ENCODE measurements at regions not wholly inside any gene's neighbourhood (a gene's known extent, or its start where the extent isn't known, plus 50 kb on each side); places are given as distances from the start of the nearest gene placed in this dataset.
A peak's percentile ranks its signal among the peaks of the same experiment; 100 is the strongest.

DNA sequence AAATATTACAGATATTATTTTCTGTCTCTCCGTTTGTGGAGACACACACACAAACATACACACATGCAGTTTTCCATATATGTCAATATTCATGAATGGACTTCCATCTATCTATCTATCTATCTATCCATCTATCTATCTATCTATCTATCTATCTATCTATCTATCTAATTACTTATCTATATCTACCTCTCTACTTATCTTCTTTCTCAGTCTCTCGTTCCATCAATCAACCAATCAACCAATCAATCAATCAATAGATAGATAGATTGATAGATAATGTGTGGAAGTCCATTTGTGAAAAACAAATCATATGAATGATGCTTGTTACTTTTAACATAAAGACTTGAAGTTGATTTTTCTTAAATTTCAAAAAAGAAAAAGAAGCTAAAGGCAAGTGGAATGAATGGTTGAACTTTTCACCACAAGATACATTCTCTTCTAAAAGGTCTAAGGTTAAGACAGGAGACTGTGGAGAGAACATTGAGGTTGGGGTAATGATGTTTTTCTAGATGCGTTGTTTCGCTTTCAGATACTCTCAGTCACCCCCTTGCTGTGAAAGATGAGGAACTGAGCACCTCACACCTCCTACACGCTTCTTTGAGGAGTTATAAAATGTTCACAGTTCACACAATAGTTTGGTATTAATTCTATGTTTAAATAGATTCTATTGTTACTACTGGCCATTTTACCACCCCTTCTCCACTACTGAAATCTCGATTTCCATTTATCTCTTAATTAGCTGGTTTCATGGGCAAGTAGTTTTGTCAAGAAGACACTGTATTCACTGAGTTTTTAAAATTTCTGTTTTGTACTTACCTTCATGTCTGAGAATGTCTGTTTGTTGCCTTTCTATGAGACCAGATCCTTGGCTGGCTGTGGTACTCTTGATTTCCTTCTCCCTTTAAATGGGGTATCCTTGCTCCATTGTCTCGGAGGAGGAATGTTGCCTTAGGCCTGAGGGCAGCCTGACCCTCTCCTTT, 114.1 kb downstream of the EMX2 start:
- H3K4me3 ChIP-seq (ENCODE audit: extremely low read depth, insufficient read depth, low read length, poor library complexity, severe bottlenecking), result no peak overlapping the region
- H3K9me3 ChIP-seq (ENCODE audit: control insufficient read depth, low read length), result no peaks in the 10 kb centered on the region
- H3K4me1 ChIP-seq (ENCODE audit: control insufficient read depth, insufficient read depth, low read length, poor library complexity, severe bottlenecking), result peaks cover 7% of the 10 kb centered on the region
- 80 to 89% methylated on average over 1 of the region's 7 CpGs for WGBS, 2 experiments (ENCODE audit: insufficient coverage in 2 of 2)
- H3K36me3 ChIP-seq (ENCODE audit: control insufficient read depth, insufficient read depth, low read length), result no peaks in the 10 kb centered on the region
- no peak overlapping the region for H3K27ac ChIP-seq (ENCODE audit: low read depth, low read length, severe bottlenecking)

DNA sequence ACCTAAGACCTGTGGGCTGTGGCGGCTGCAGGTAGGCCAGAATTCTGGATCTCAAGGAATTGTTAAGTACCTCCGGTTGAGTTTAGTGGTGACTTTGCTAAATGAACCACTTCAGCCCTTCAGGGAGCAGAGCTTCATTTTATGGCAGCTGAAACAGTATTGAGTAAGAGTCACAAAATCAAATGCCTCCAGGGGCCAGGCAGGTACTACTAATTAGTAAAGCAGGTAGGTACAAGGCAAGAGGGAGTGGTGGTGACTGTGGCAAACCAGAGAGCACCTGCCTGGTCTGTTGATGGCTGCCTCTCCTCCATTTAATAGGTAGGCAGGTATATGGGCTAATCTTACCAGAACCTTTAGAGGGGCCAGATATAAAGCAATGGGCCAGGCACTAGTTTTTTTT, 118.8 kb downstream of the EMX2 start:
- Histone ChIP-seq H3K36me3 (ENCODE audit: control insufficient read depth, insufficient read depth, low read length) (no peaks in the 10 kb centered on the region), H3K27ac (ENCODE audit: low read depth, low read length, severe bottlenecking) (no peak overlapping the region), H3K4me1 (ENCODE audit: control insufficient read depth, insufficient read depth, low read length, poor library complexity, severe bottlenecking) (peaks cover 5% of the 10 kb centered on the region), H3K9me3 (ENCODE audit: control insufficient read depth, low read length) (no peaks in the 10 kb centered on the region), H3K4me3 (ENCODE audit: extremely low read depth, insufficient read depth, low read length, poor library complexity, severe bottlenecking) (no peak overlapping the region)
- 87 to 90% methylated on average over 1 to 2 of the region's 2 CpGs for WGBS, 2 experiments (ENCODE audit: insufficient coverage in 2 of 2)

DNA sequence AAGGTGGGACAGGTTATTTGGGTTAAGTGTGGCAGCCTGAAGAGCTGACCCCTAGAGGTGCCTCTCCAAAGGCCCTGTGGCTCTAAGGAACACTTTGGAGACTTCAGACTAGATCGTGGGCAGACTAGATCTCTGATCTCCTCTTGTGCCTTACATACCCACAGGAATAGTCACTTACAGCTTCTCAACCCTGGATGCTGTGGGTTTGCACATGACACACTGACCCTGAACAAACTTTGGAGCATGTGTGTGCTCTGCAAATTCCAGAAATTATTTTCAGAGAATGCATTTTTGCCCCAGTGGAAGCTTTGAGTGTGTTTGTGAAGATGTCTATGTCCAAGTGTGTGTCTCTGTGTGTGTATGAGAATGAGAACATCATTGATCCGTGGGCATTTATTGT, 119.6 kb downstream of the EMX2 start:
- H3K9me3 ChIP-seq (ENCODE audit: control insufficient read depth, low read length), result no peaks in the 10 kb centered on the region
- no peak overlapping the region for H3K4me3 ChIP-seq (ENCODE audit: extremely low read depth, insufficient read depth, low read length, poor library complexity, severe bottlenecking)
- peaks cover 5% of the 10 kb centered on the region for H3K4me1 ChIP-seq (ENCODE audit: control insufficient read depth, insufficient read depth, low read length, poor library complexity, severe bottlenecking)
- no peak overlapping the region for H3K27ac ChIP-seq (ENCODE audit: low read depth, low read length, severe bottlenecking)
- no peaks in the 10 kb centered on the region for H3K36me3 ChIP-seq (ENCODE audit: control insufficient read depth, insufficient read depth, low read length)
- 71 to 86% methylated on average over 2 of the region's 2 CpGs for WGBS, 2 experiments (ENCODE audit: insufficient coverage in 2 of 2)

DNA sequence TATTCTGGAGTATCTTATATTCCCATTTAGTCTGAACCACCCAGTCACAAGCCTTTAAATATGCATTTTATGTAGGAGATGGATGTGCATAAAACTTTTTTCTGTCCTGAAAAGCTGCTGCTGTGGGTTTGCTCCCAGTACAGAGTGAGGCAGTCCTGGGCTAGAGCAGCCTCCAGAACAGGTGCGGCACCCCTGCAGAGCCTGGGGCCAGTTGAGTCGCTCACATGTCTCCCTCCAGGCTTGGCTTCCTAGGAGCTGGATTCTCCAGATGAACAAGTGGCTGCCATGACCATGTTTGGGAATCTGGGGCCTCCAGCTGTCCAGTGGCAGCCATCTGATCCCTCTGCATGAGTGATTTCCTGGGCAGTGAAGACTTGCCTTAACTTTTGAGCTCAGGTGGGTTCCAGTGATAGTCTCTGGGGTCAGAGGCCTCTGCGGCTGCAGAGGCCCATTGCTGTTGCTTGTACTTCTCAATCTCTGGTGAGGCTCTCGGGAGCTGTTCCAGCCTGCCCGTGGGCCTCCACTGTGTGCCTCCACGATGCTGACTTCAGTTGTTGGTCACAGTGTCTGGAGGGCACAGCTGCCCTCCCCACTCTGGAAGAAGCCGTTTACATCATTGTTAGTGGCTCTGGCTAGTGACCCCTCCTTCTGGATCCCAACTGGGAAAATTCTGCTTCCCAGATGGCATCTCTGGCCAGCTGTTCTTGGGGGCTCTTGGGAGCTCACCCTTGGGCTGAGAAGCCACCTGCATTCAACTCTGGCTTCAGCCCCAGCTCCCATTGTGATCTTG, 120.4 kb downstream of the EMX2 start:
- no peaks in the 10 kb centered on the region for H3K9me3 ChIP-seq (ENCODE audit: control insufficient read depth, low read length)
- H3K4me1 ChIP-seq (ENCODE audit: control insufficient read depth, insufficient read depth, low read length, poor library complexity, severe bottlenecking), result peaks cover 5% of the 10 kb centered on the region
- H3K36me3 ChIP-seq (ENCODE audit: control insufficient read depth, insufficient read depth, low read length), result no peaks in the 10 kb centered on the region
- 87 to 96% methylated on average over 7 of the region's 7 CpGs for WGBS, 2 experiments (ENCODE audit: insufficient coverage in 2 of 2)
- H3K27ac ChIP-seq (ENCODE audit: low read depth, low read length, severe bottlenecking), result peak overlapping the region; percentile 37
- no peak overlapping the region for H3K4me3 ChIP-seq (ENCODE audit: extremely low read depth, insufficient read depth, low read length, poor library complexity, severe bottlenecking)

DNA sequence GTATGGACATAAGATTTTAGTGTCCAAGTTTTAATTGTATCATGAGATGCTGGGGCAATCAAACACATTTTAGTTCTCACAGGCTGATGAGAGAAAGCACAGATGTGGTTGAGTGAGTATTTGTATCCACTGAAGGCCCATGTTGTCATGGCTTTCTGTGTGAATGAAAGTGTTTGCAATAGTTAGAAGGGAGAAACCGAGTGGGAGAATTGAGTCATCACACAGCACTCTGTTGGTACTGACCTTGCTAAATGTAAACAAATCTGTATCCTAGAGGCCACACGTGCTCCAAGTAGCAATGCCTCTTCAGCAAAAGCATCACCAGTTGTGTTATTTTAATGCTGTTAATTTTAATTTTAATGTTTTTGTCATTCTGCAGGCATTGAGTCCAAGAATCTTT, 121.2 kb downstream of the EMX2 start:
- no peak overlapping the region for H3K4me3 ChIP-seq (ENCODE audit: extremely low read depth, insufficient read depth, low read length, poor library complexity, severe bottlenecking)
- H3K4me1 ChIP-seq (ENCODE audit: control insufficient read depth, insufficient read depth, low read length, poor library complexity, severe bottlenecking), result peaks cover 5% of the 10 kb centered on the region
- no peaks in the 10 kb centered on the region for H3K9me3 ChIP-seq (ENCODE audit: control insufficient read depth, low read length)
- H3K36me3 ChIP-seq (ENCODE audit: control insufficient read depth, insufficient read depth, low read length), result no peaks in the 10 kb centered on the region
- 25% methylated on average over 1 of the region's 2 CpGs; no CpG with 5 or more reads in 1 of the 2 experiments for WGBS, 2 experiments (ENCODE audit: insufficient coverage in 2 of 2)
- H3K27ac ChIP-seq (ENCODE audit: low read depth, low read length, severe bottlenecking), result peak overlapping the region; percentile 37

DNA sequence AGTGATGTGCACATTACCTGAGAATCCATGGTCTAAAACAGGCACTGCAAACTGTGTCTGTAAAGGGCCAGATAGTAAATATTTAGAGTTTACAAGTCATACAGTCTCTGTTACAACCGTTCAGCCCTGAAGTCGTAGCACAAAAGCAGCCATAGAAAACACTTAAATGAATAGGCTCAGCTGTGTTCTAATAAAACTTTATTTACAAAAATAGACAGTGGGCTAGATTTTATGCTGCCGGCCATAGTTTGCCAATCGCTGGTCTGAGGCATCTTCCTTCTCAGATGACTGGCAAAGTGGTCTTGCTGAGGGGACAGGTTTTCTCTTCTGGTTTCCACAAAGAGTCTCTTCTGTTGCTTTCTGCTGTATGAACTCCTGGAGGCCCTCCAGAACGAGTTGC, 121.7 kb downstream of the EMX2 start:
- H3K27ac ChIP-seq (ENCODE audit: low read depth, low read length, severe bottlenecking), result no peak overlapping the region
- 56 to 90% methylated on average over 2 to 5 of the region's 5 CpGs for WGBS, 2 experiments (ENCODE audit: insufficient coverage in 2 of 2)
- H3K4me3 ChIP-seq (ENCODE audit: extremely low read depth, insufficient read depth, low read length, poor library complexity, severe bottlenecking), result no peak overlapping the region
- no peaks in the 10 kb centered on the region for H3K9me3 ChIP-seq (ENCODE audit: control insufficient read depth, low read length)
- peaks cover 5% of the 10 kb centered on the region for H3K4me1 ChIP-seq (ENCODE audit: control insufficient read depth, insufficient read depth, low read length, poor library complexity, severe bottlenecking)
- no peaks in the 10 kb centered on the region for H3K36me3 ChIP-seq (ENCODE audit: control insufficient read depth, insufficient read depth, low read length)

DNA sequence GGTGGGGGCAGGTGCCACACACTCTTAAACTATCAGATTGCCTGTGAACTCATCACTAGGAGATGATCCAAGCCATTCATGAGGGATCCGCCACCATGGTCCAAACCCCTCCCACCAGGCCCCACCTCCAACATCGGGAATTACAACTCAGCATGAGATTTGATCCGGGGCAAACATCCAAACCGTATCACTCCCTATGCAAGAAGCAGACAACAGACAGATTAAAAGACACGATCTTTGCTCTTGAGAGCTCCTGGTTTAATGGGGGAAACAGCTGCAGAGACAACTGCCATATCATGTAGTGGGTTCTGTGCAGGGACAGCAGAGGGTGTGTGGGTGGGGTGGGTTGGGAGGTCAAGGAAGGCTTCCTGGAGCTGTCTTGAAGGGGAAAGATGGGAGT, 123.6 kb downstream of the EMX2 start:
- no peak overlapping the region for H3K27ac ChIP-seq (ENCODE audit: low read depth, low read length, severe bottlenecking)
- H3K4me1 ChIP-seq (ENCODE audit: control insufficient read depth, insufficient read depth, low read length, poor library complexity, severe bottlenecking), result peaks cover 5% of the 10 kb centered on the region
- H3K9me3 ChIP-seq (ENCODE audit: control insufficient read depth, low read length), result no peaks in the 10 kb centered on the region
- no peaks in the 10 kb centered on the region for H3K36me3 ChIP-seq (ENCODE audit: control insufficient read depth, insufficient read depth, low read length)
- H3K4me3 ChIP-seq (ENCODE audit: extremely low read depth, insufficient read depth, low read length, poor library complexity, severe bottlenecking), result no peak overlapping the region
- WGBS, 2 experiments (ENCODE audit: insufficient coverage in 2 of 2), result 73 to 78% methylated on average over 2 to 5 of the region's 5 CpGs

DNA sequence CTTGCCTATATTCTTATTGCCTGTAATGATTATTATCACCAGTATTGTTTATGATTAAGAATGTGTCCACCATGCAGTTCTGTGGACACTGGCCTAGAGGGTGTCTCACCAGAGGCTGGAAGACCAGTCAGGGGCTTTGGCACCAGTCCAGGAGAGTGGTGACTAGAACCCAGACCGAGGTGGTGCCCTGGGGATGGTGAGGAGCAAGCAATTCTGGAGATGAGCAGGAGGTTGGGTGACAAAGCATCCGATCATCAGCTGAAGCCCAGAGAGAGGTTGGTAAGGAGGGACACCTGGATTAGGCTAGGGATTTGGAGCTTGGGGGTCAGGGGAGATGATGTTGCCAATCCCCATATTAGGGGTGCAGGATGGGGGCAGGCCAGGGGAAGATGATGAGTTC, 124.4 kb downstream of the EMX2 start:
- no peaks in the 10 kb centered on the region for H3K9me3 ChIP-seq (ENCODE audit: control insufficient read depth, low read length)
- 80 to 88% methylated on average over 2 of the region's 2 CpGs for WGBS, 2 experiments (ENCODE audit: insufficient coverage in 2 of 2)
- peaks cover 5% of the 10 kb centered on the region for H3K4me1 ChIP-seq (ENCODE audit: control insufficient read depth, insufficient read depth, low read length, poor library complexity, severe bottlenecking)
- H3K4me3 ChIP-seq (ENCODE audit: extremely low read depth, insufficient read depth, low read length, poor library complexity, severe bottlenecking), result no peak overlapping the region
- H3K27ac ChIP-seq (ENCODE audit: low read depth, low read length, severe bottlenecking), result no peak overlapping the region
- no peaks in the 10 kb centered on the region for H3K36me3 ChIP-seq (ENCODE audit: control insufficient read depth, insufficient read depth, low read length)

DNA sequence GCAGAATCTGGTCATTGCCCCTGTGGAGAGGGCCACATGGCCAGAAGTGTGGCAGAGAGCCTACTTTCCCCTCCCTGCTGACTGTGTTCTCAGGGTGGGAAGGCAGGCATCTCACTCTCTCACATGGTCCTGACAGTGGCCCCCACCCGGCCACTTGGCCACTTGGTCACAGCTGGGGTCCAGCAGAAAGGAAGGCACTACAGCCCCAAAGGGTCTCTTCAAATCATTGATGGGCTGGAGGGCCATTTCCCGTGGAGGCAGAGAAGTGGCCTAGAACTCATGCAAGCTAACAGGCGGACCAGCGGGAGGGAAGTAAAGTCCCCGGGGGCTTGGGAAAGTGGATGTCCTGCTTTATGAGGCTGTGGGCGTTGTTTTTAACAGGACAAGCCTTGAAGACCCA, 125.3 kb downstream of the EMX2 start:
- Histone ChIP-seq H3K4me3 (ENCODE audit: extremely low read depth, insufficient read depth, low read length, poor library complexity, severe bottlenecking) (no peak overlapping the region), H3K36me3 (ENCODE audit: control insufficient read depth, insufficient read depth, low read length) (no peaks in the 10 kb centered on the region), H3K9me3 (ENCODE audit: control insufficient read depth, low read length) (no peaks in the 10 kb centered on the region), H3K27ac (ENCODE audit: low read depth, low read length, severe bottlenecking) (no peak overlapping the region), H3K4me1 (ENCODE audit: control insufficient read depth, insufficient read depth, low read length, poor library complexity, severe bottlenecking) (peaks cover 5% of the 10 kb centered on the region)
- 95% methylated on average over 5 to 6 of the region's 6 CpGs for WGBS, 2 experiments (ENCODE audit: insufficient coverage in 2 of 2)

DNA sequence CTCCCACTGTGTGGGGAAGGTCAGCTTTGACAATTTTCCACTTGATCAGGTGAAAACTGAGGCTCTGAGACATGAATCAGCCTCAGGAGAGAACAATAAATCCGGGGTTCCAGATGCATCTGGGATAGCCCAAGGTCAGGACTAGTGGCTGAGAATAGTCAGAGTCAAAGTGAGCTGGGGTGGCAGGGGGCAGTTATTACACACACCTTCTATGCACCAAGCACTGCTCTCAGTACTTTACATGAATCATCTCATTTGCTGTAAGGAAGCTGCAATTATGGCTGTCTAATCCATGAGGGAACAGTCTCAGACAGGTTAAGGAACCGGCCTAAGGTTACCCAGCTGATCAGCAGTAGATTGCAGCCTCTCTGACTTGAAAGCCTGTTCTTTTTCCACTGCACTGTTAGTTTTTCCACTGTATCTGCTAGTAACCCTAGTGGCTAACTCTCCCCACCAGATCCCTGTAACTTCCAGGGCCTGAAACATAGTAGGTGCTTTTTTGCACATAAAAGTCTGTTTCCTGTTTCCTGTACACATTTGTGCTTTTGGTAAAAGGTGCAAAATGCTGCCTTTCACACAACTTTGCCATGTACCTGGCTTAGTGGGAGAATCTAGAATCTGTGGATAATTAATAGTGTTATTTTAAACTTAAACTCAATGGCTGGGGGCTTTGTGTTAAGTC, 125.9 kb downstream of the EMX2 start:
- H3K36me3 ChIP-seq (ENCODE audit: control insufficient read depth, insufficient read depth, low read length), result no peaks in the 10 kb centered on the region
- H3K27ac ChIP-seq (ENCODE audit: low read depth, low read length, severe bottlenecking), result no peak overlapping the region
- no peak overlapping the region for H3K4me3 ChIP-seq (ENCODE audit: extremely low read depth, insufficient read depth, low read length, poor library complexity, severe bottlenecking)
- 71 to 80% methylated on average over 2 of the region's 2 CpGs for WGBS, 2 experiments (ENCODE audit: insufficient coverage in 2 of 2)
- no peaks in the 10 kb centered on the region for H3K9me3 ChIP-seq (ENCODE audit: control insufficient read depth, low read length)
- H3K4me1 ChIP-seq (ENCODE audit: control insufficient read depth, insufficient read depth, low read length, poor library complexity, severe bottlenecking), result peaks cover 4% of the 10 kb centered on the region
